GM23248 (cell line): ENCODE measurements at regions not wholly inside any gene's neighbourhood (a gene's known extent, or its start where the extent isn't known, plus 50 kb on each side); places are given as distances from the start of the nearest gene placed in this dataset.

Source experiments
- DNase-seq: peaks from one replicate; pipeline ENCODE4 v3.0.0-alpha.2; 2015
- H2AFZ ChIP-seq: fragments of 200-600 bp; sonication (generic); 2 replicates; pipeline ENCODE4 v1.6.1; 2016; ENCODE audit warnings: antibody characterized with exemption
- H3F3A ChIP-seq: fragments of 200-600 bp; sonication (generic); 2 replicates; pipeline ENCODE4 v1.6.1; 2016; ENCODE audit warnings: mild to moderate bottlenecking, antibody characterized with exemption, mixed run types; ENCODE audit not compliant: insufficient read depth
- H3K27ac ChIP-seq: fragments of 200-600 bp; sonication (generic); 2 replicates; pipeline ENCODE4 v1.5.1; 2016; ENCODE audit warnings: mild to moderate bottlenecking
- H3K27me3 ChIP-seq: fragments of 200-600 bp; sonication (generic); replicated peaks from 2 replicates; pipeline ENCODE4 v1.6.1; 2016; ENCODE audit warnings: mild to moderate bottlenecking; ENCODE audit not compliant: insufficient read depth
- H3K36me3 ChIP-seq: fragments of 200-600 bp; sonication (generic); 2 replicates; pipeline ENCODE4 v1.6.1; 2016; ENCODE audit warnings: low read depth, mild to moderate bottlenecking
- H3K4me1 ChIP-seq: fragments of 200-600 bp; sonication (generic); 2 replicates; pipeline ENCODE4 v1.6.1; 2016; ENCODE audit warnings: mild to moderate bottlenecking; ENCODE audit not compliant: insufficient read depth
- H3K4me2 ChIP-seq: fragments of 200-600 bp; sonication (generic); one replicate; pipeline ENCODE4 v1.6.1; 2016; ENCODE audit warnings: mild to moderate bottlenecking; ENCODE audit not compliant: unreplicated experiment
- H3K4me3 ChIP-seq: fragments of 200-600 bp; sonication (generic); 2 replicates; pipeline ENCODE4 v1.5.1; 2016; ENCODE audit warnings: mild to moderate bottlenecking
- H3K79me2 ChIP-seq: fragments of 200-600 bp; sonication (generic); 2 replicates; pipeline ENCODE4 v1.6.1; 2016; ENCODE audit warnings: mild to moderate bottlenecking; ENCODE audit not compliant: insufficient read depth
- H3K9ac ChIP-seq: fragments of 200-600 bp; sonication (generic); 2 replicates; pipeline ENCODE4 v1.6.1; 2016; ENCODE audit warnings: mild to moderate bottlenecking
- H3K9me2 ChIP-seq: fragments of 200-600 bp; sonication (generic); 2 replicates; pipeline ENCODE4 v1.6.1; 2016; ENCODE audit warnings: mixed run types, mild to moderate bottlenecking, moderate library complexity; ENCODE audit not compliant: insufficient read depth
- H3K9me3 ChIP-seq: fragments of 200-600 bp; sonication (generic); one replicate; pipeline ENCODE4 v1.6.1; 2017; ENCODE audit warnings: low read depth
- H4K20me1 ChIP-seq: fragments of 200-600 bp; sonication (generic); 2 replicates; pipeline ENCODE4 v1.6.0; 2016; ENCODE audit not compliant: insufficient read depth
- EZH2 ChIP-seq: fragments of 200-600 bp; sonication (generic); IDR thresholded peaks from 2 replicates; pipeline ENCODE4 v1.6.1; 2018; ENCODE audit warnings: antibody characterized with exemption, mild to moderate bottlenecking; ENCODE audit not compliant: insufficient read depth, poor library complexity, severe bottlenecking
- EZH2phosphoT487 ChIP-seq: fragments of 200-600 bp; sonication (generic); IDR thresholded peaks from 2 replicates; pipeline ENCODE4 v1.6.1; 2018; ENCODE audit warnings: antibody characterized with exemption, moderate library complexity, mild to moderate bottlenecking, low read depth; ENCODE audit not compliant: insufficient read depth
- WGBS, 2 experiments: methylation state at CpG; one replicate each; pipeline ENCODE4 v1.1.6; 2015 to 2017; ENCODE audit warnings: low lambda C conversion rate in 2 of 2, low coverage in 1 of 2; ENCODE audit errors: missing lambda C conversion rate in 2 of 2; 5-methylcytosine and 5-hydroxymethylcytosine counted together
- in situ Hi-C: fragments of 300-500 bp; cut with MboI; formaldehyde crosslinking; loops from 2 replicates; pipeline ENCODE4 v1.15.0; 2020

DNA sequence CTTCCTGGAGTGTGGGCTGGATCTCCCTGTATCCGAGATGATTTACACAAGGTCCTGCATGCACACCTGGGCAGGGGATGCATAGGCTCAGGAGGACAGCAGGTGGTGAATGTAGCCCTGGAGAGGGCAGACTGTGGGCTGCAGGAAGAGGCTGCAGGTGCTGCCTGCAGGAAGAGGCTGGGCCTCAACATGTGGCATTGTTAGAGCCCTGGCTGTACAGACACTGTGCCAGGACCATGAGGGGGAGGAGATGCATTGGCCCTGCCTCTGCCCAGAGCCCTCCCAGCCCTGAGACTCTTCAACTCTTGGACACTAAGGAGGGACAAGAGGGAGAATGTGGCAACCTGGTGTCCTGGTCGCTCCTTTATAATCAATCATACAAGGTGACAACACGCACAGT lies 392.8 kb downstream of the TNS1 start:
- Histone ChIP-seq H3K9me2 (no peaks in the 10 kb centered on the region), H3K4me3 (no peak overlapping the region), H3K79me2 (no peaks in the 10 kb centered on the region), H2AFZ (no peak overlapping the region), H3K27ac (no peak overlapping the region), H3K4me2 (no peak overlapping the region), H3K27me3 (peaks cover 9% of the 10 kb centered on the region), H3F3A (no peaks in the 10 kb centered on the region), H3K9ac (no peak overlapping the region), H3K36me3 (no peaks in the 10 kb centered on the region), H4K20me1 (no peaks in the 10 kb centered on the region), H3K9me3 (no peaks in the 10 kb centered on the region), H3K4me1 (no peaks in the 10 kb centered on the region)
- TF ChIP-seq EZH2phosphoT487 (no peak), EZH2 (no peak)
- 63 to 74% methylated on average over 3 of the region's 3 CpGs for WGBS, 2 experiments
- no peak for DNase-seq
- in situ Hi-C loops = no loop called here

DNA sequence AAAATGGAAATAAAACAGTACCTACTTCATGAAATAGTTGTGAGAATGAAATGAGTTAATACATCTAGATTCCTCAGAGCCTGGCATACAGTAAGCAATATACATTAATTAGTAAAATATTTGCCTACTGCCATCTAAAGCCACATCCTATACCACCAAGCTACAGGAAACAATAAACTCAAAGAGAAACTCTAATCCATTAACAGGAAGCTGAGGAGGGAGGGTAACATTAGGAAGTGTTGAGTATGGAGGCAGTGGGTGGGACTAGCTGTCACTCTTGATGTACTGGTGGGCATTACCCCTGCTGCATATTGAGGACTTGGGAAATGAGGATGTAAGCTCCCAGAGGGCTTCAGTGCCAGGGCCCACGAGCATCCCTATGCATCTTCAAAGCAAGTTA lies 396.5 kb downstream of the TNS1 start:
- no peak overlapping the region for H2AFZ ChIP-seq
- H3K27ac ChIP-seq = no peak overlapping the region
- DNase-seq = no peak
- no peak overlapping the region for H3K4me3 ChIP-seq
- no peaks in the 10 kb centered on the region for H3K36me3 ChIP-seq
- TF ChIP-seq EZH2phosphoT487 = no peak
- TF ChIP-seq EZH2 = no peak
- in situ Hi-C loops = no loop called here
- H3K27me3 ChIP-seq = peaks cover 23% of the 10 kb centered on the region
- H3K9me2 ChIP-seq = no peaks in the 10 kb centered on the region
- H4K20me1 ChIP-seq = no peaks in the 10 kb centered on the region
- no peaks in the 10 kb centered on the region for H3K9me3 ChIP-seq
- no peaks in the 10 kb centered on the region for H3K79me2 ChIP-seq
- no peaks in the 10 kb centered on the region for H3K4me1 ChIP-seq
- no peak overlapping the region for H3K9ac ChIP-seq
- WGBS, 2 experiments = 54 to 62% methylated on average over 1 of the region's 1 CpG
- H3F3A ChIP-seq = no peaks in the 10 kb centered on the region
- no peak overlapping the region for H3K4me2 ChIP-seq

- no peak overlapping the region for H3K4me3 ChIP-seq
- H3K27ac ChIP-seq = no peak overlapping the region
- no peaks in the 10 kb centered on the region for H3K9me3 ChIP-seq
- H3K79me2 ChIP-seq = no peaks in the 10 kb centered on the region
- H3K9ac ChIP-seq = no peak overlapping the region
- H3K4me2 ChIP-seq = no peak overlapping the region
- peaks cover 34% of the 10 kb centered on the region for H3K27me3 ChIP-seq
- no peak overlapping the region for H2AFZ ChIP-seq
- WGBS, 2 experiments = 29 to 31% methylated on average over 9 of the region's 9 CpGs
- no peaks in the 10 kb centered on the region for H4K20me1 ChIP-seq
- no peak for DNase-seq
- H3K4me1 ChIP-seq = no peaks in the 10 kb centered on the region
- no peaks in the 10 kb centered on the region for H3F3A ChIP-seq
- H3K36me3 ChIP-seq = no peaks in the 10 kb centered on the region
- in situ Hi-C loops = no loop called here
- no peak for TF ChIP-seq EZH2
- TF ChIP-seq EZH2phosphoT487 = no peak
- H3K9me2 ChIP-seq = no peaks in the 10 kb centered on the region
Measured at GRCh38 chr2:217604527-217605194, 398.1 kb downstream of the TNS1 start.

GRCh38 chr2:217601601-217602000 lies 401.2 kb downstream of the TNS1 start:
- in situ Hi-C loops = no loop called here
- Histone ChIP-seq H3K79me2 (no peaks in the 10 kb centered on the region), H3K9me2 (no peaks in the 10 kb centered on the region), H2AFZ (no peak overlapping the region), H3K27me3 (peaks cover 48% of the 10 kb centered on the region), H3K4me3 (no peak overlapping the region), H4K20me1 (no peaks in the 10 kb centered on the region), H3K9ac (no peak overlapping the region), H3K9me3 (no peaks in the 10 kb centered on the region), H3K4me1 (no peaks in the 10 kb centered on the region), H3K4me2 (no peak overlapping the region), H3K27ac (no peak overlapping the region), H3F3A (no peaks in the 10 kb centered on the region), H3K36me3 (no peaks in the 10 kb centered on the region)
- TF ChIP-seq EZH2phosphoT487 = no peak
- no peak for TF ChIP-seq EZH2
- no peak for DNase-seq
- WGBS, 2 experiments = 15 to 16% methylated on average over 2 of the region's 2 CpGs
